Neural cell (in vitro differentiated cells): ENCODE measurements at regions not wholly inside any gene's neighbourhood (a gene's known extent, or its start where the extent isn't known, plus 50 kb on each side); places are given as distances from the start of the nearest gene placed in this dataset.

Experiments
- CTCF ChIP-seq: fragments of 450-650 bp; IDR thresholded peaks from 2 replicates; pipeline ENCODE4 v1.5.1; 2014; ENCODE audit warnings: antibody characterized with exemption, mild to moderate bottlenecking, moderate library complexity; ENCODE audit not compliant: poor library complexity, severe bottlenecking
- EP300 ChIP-seq: fragments of 450-650 bp; conservative IDR thresholded peaks from 2 replicates; pipeline ENCODE4 v1.6.1; 2014; ENCODE audit warnings: antibody characterized with exemption, mild to moderate bottlenecking, moderate library complexity; ENCODE audit not compliant: poor library complexity, severe bottlenecking

GRCh38 chr12:92552412-92553108, 150.2 kb upstream of the PLEKHG7 start:
- TF ChIP-seq CTCF (no peak), EP300 (no peak)
